WTC11 (cell line): ENCODE measurements at regions not wholly inside any gene's neighbourhood (a gene's known extent, or its start where the extent isn't known, plus 50 kb on each side); places are given as distances from the start of the nearest gene placed in this dataset.

Source experiments
- ATAC-seq: fragments of 200-7000 bp; cut with Tn5 transposase; 2 replicates; pipeline ENCODE4 v1.10.0; 2021; ENCODE audit warnings: mild to moderate bottlenecking, moderate library complexity
- CTCF ChIA-PET: fragments of 300-600 bp; sonication (Branson Sonifier 250); formaldehyde crosslinking; loops from one replicate; lab custom pipeline; 2021; ENCODE audit warnings: antibody characterized with exemption; lab: Charles Lee
- POLR2A ChIA-PET: fragments of 350-600 bp; sonication (Branson Sonifier 250); formaldehyde crosslinking; loops from one replicate; lab custom pipeline; 2021; ENCODE audit warnings: antibody characterized with exemption; lab: Charles Lee
- DNase-seq: peaks from one replicate; pipeline ENCODE4 v3.0.0; 2021; ENCODE audit warnings: low spot score
- H3K27ac Mint-ChIP-seq: 2 replicates; pipeline ENCODE4 v1.8.0; 2021; ENCODE audit warnings: mixed read lengths
- H3K27me3 Mint-ChIP-seq: 2 replicates; pipeline ENCODE4 v1.8.0; 2021; ENCODE audit warnings: low read depth, mild to moderate bottlenecking, moderate library complexity, mixed read lengths
- H3K36me3 Mint-ChIP-seq: 2 replicates; pipeline ENCODE4 v1.8.0; 2021; ENCODE audit warnings: mixed read lengths
- H3K4me1 Mint-ChIP-seq: 2 replicates; pipeline ENCODE4 v1.8.0; 2022; ENCODE audit warnings: mixed read lengths
- H3K4me3 Mint-ChIP-seq: 2 replicates; pipeline ENCODE4 v1.8.0; 2021; ENCODE audit warnings: mild to moderate bottlenecking, moderate library complexity, mixed read lengths
- H3K9me3 Mint-ChIP-seq: 2 replicates; pipeline ENCODE4 v1.8.0; 2021; ENCODE audit warnings: mixed read lengths
- AR ChIP-seq: fragments of 250-450 bp; sonication (Bioruptor Pico); IDR thresholded peaks from 2 replicates; pipeline ENCODE4 v1.9.0; 2021; ENCODE audit warnings: mild to moderate bottlenecking
- ATF2 ChIP-seq: sonication (generic); formaldehyde crosslinking; IDR thresholded peaks from 2 replicates; pipeline ENCODE4 v1.8.1; 2022; ENCODE audit warnings: low read depth, missing genetic modification reagents, borderline replicate concordance
- ATF3 ChIP-seq: sonication (generic); formaldehyde crosslinking; conservative IDR thresholded peaks from 2 replicates; pipeline ENCODE4 v1.8.1; 2022; ENCODE audit warnings: mild to moderate bottlenecking, missing genetic modification reagents
- CREM ChIP-seq: sonication (generic); formaldehyde crosslinking; IDR thresholded peaks from 2 replicates; pipeline ENCODE4 v1.8.1; 2022; ENCODE audit warnings: mild to moderate bottlenecking, missing genetic modification reagents, moderate library complexity
- EMX1 ChIP-seq: fragments of 250-450 bp; sonication (Bioruptor Pico); IDR thresholded peaks from 2 replicates; pipeline ENCODE4 v1.8.0; 2021; ENCODE audit warnings: mild to moderate bottlenecking
- ETV6 ChIP-seq: sonication (generic); formaldehyde crosslinking; IDR thresholded peaks from 2 replicates; pipeline ENCODE4 v1.8.1; 2022; ENCODE audit warnings: mild to moderate bottlenecking, missing genetic modification reagents
- GTF2I ChIP-seq: fragments of 250-450 bp; sonication (Bioruptor Pico); conservative IDR thresholded peaks from 2 replicates; pipeline ENCODE4 v1.4.0; 2021; ENCODE audit warnings: mild to moderate bottlenecking
- JAZF1 ChIP-seq: fragments of 250-450 bp; sonication (Bioruptor Pico); IDR thresholded peaks from 2 replicates; pipeline ENCODE4 v1.9.0; 2021; ENCODE audit warnings: moderate library complexity, mild to moderate bottlenecking, inconsistent platforms
- MLX ChIP-seq: sonication (generic); formaldehyde crosslinking; IDR thresholded peaks from 2 replicates; pipeline ENCODE4 v1.8.1; 2023; ENCODE audit warnings: mild to moderate bottlenecking, missing genetic modification reagents, moderate library complexity
- NR2C2 ChIP-seq: sonication (generic); formaldehyde crosslinking; IDR thresholded peaks from 2 replicates; pipeline ENCODE4 v1.8.0; 2022; ENCODE audit warnings: mild to moderate bottlenecking, missing genetic modification reagents
- PRRX2 ChIP-seq: fragments of 250-450 bp; sonication (Bioruptor Pico); IDR thresholded peaks from 2 replicates; pipeline ENCODE4 v1.8.0; 2021; ENCODE audit warnings: mild to moderate bottlenecking
- RELA ChIP-seq: sonication (generic); formaldehyde crosslinking; IDR thresholded peaks from 2 replicates; pipeline ENCODE4 v1.8.1; 2022; ENCODE audit warnings: missing genetic modification reagents, mild to moderate bottlenecking, borderline replicate concordance
- SMAD3 ChIP-seq: sonication (generic); formaldehyde crosslinking; IDR thresholded peaks from 2 replicates; pipeline ENCODE4 v1.8.0; 2022; ENCODE audit warnings: missing genetic modification reagents, mild to moderate bottlenecking, borderline replicate concordance
- SOX15 ChIP-seq: fragments of 250-450 bp; sonication (Bioruptor Pico); IDR thresholded peaks from 2 replicates; pipeline ENCODE4 v1.9.0; 2021; ENCODE audit warnings: mild to moderate bottlenecking
- TEAD1 ChIP-seq: sonication (generic); formaldehyde crosslinking; IDR thresholded peaks from 2 replicates; pipeline ENCODE4 v1.8.0; 2022; ENCODE audit warnings: mild to moderate bottlenecking, missing genetic modification reagents
- ZNF138 ChIP-seq: sonication (generic); formaldehyde crosslinking; conservative IDR thresholded peaks from 2 replicates; pipeline ENCODE4 v1.8.1; 2022; ENCODE audit warnings: mild to moderate bottlenecking, moderate library complexity, missing genetic modification reagents
- ZNF423 ChIP-seq: fragments of 250-450 bp; sonication (Bioruptor Pico); IDR thresholded peaks from 2 replicates; pipeline ENCODE4 v2.1.2; 2022; ENCODE audit warnings: mild to moderate bottlenecking, moderate library complexity
- TF ChIP-seq, protein P1 (sequence below): sonication (generic); formaldehyde crosslinking; IDR thresholded peaks from 2 replicates; pipeline ENCODE4 v1.8.1; 2022; ENCODE audit warnings: mild to moderate bottlenecking, missing genetic modification reagents, moderate library complexity, borderline replicate concordance
- TF ChIP-seq, protein P2 (sequence below): sonication (generic); formaldehyde crosslinking; conservative IDR thresholded peaks from 2 replicates; pipeline ENCODE4 v1.8.1; 2023; ENCODE audit warnings: mild to moderate bottlenecking, low read depth, missing genetic modification reagents, moderate library complexity
- TF ChIP-seq, protein P3 (sequence below): fragments of 250-450 bp; sonication (Bioruptor Pico); conservative IDR thresholded peaks from 2 replicates; pipeline ENCODE4 v1.9.0; 2021; ENCODE audit warnings: mild to moderate bottlenecking

DNA sequence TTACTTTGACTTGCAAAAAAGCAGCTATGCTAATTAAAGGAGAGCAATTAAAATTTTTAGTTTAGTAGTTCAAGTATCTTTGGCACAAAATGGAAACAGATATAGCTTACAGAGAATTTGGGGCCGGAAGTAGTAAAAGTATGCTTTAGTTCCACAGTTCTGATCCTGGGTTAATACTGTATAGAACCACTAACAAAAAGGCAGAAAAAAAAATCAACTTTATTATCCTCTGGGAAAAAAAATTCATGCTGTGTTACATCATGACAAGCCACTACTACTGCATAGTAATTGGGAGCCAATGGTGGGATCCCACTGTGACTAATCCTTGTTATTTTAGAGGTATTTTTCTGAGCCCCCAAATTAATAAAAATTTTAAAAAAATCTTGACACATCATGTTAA, 246.8 kb upstream of the PRDM9 start:
- DNase-seq: no peak
- Mint-ChIP-seq H3K4me1 (no peaks in the 10 kb centered on the region), H3K9me3 (no peaks in the 10 kb centered on the region), H3K36me3 (no peaks in the 10 kb centered on the region), H3K4me3 (no peak overlapping the region), H3K27ac (no peak overlapping the region), H3K27me3 (no peaks in the 10 kb centered on the region)
- ChIA-PET POLR2A (no interaction called here), CTCF (no interaction called here)
- no peak for ATAC-seq
- TF ChIP-seq SOX15 (CRISPR knock-in tag) (no peak), CREM (CRISPR knock-in tag) (no peak), ATF2 (CRISPR knock-in tag) (no peak), SMAD3 (CRISPR knock-in tag) (no peak)

GRCh38 chr5:23257656-23258055, 249.8 kb upstream of the PRDM9 start:
- ATAC-seq: no peak
- H3K27me3 Mint-ChIP-seq: no peaks in the 10 kb centered on the region
- ChIA-PET POLR2A (no interaction called here), CTCF (no interaction called here)
- TF ChIP-seq ETV6 (CRISPR knock-in tag) (no peak), TEAD1 (CRISPR knock-in tag) (no peak), ZNF423 (CRISPR knock-in tag) (no peak), ZNF138 (CRISPR knock-in tag) (no peak), PRRX2 (CRISPR knock-in tag) (no peak), ATF3 (no peak), AR (CRISPR knock-in tag) (no peak)
- TF ChIP-seq, protein P1, sequence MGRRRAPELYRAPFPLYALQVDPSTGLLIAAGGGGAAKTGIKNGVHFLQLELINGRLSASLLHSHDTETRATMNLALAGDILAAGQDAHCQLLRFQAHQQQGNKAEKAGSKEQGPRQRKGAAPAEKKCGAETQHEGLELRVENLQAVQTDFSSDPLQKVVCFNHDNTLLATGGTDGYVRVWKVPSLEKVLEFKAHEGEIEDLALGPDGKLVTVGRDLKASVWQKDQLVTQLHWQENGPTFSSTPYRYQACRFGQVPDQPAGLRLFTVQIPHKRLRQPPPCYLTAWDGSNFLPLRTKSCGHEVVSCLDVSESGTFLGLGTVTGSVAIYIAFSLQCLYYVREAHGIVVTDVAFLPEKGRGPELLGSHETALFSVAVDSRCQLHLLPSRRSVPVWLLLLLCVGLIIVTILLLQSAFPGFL (CRISPR knock-in tag): no peak
- H3K36me3 Mint-ChIP-seq: no peaks in the 10 kb centered on the region
- H3K4me3 Mint-ChIP-seq: no peak overlapping the region
- no peak for DNase-seq
- peaks cover 7% of the 10 kb centered on the region; the same call in 1 of the 2 replicates for H3K9me3 Mint-ChIP-seq
- H3K27ac Mint-ChIP-seq: no peak overlapping the region
- H3K4me1 Mint-ChIP-seq: no peaks in the 10 kb centered on the region

DNA sequence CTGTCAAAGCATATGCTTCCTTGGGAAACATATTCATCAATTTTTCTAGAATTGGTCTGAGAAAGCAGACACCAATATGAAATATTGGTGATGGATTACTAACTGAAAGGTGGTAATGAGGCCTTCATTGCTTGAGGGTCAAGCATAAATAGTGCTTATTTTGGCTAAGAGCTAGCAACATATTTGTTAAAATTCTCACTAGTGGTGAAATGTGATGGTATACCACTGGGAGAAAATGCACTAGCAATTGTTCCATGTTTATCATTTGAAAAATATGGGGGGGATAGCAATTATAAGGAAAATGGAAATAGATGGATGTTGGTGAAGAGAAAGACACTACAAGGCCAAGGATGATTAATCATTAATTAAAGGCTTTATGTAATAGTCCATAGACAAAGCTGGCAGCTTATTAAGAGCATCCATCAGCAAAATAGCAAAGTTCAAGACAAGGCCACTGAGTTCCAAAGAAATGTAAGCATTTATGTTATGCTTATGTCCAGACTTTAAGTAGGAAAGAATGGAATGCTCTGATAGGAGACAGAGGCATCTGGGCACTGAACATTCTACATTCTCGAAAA, 253.7 kb upstream of the PRDM9 start:
- H3K4me3 Mint-ChIP-seq: no peak overlapping the region
- no peaks in the 10 kb centered on the region for H3K27me3 Mint-ChIP-seq
- no peak overlapping the region for H3K27ac Mint-ChIP-seq
- no peaks in the 10 kb centered on the region for H3K4me1 Mint-ChIP-seq
- H3K36me3 Mint-ChIP-seq: no peaks in the 10 kb centered on the region
- DNase-seq (no peak), ATAC-seq (no peak)
- ChIA-PET CTCF (no interaction called here), POLR2A (no interaction called here)
- H3K9me3 Mint-ChIP-seq: peaks cover 11% of the 10 kb centered on the region; the same call in 1 of the 2 replicates
- TF ChIP-seq ZNF423 (CRISPR knock-in tag) (no peak), GTF2I (CRISPR knock-in tag) (no peak), EMX1 (CRISPR knock-in tag) (no peak), MLX (no peak), NR2C2 (CRISPR knock-in tag) (no peak), RELA (CRISPR knock-in tag) (no peak), JAZF1 (CRISPR knock-in tag) (no peak)
- TF ChIP-seq, protein P2, sequence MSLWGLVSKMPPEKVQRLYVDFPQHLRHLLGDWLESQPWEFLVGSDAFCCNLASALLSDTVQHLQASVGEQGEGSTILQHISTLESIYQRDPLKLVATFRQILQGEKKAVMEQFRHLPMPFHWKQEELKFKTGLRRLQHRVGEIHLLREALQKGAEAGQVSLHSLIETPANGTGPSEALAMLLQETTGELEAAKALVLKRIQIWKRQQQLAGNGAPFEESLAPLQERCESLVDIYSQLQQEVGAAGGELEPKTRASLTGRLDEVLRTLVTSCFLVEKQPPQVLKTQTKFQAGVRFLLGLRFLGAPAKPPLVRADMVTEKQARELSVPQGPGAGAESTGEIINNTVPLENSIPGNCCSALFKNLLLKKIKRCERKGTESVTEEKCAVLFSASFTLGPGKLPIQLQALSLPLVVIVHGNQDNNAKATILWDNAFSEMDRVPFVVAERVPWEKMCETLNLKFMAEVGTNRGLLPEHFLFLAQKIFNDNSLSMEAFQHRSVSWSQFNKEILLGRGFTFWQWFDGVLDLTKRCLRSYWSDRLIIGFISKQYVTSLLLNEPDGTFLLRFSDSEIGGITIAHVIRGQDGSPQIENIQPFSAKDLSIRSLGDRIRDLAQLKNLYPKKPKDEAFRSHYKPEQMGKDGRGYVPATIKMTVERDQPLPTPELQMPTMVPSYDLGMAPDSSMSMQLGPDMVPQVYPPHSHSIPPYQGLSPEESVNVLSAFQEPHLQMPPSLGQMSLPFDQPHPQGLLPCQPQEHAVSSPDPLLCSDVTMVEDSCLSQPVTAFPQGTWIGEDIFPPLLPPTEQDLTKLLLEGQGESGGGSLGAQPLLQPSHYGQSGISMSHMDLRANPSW (CRISPR knock-in tag): no peak
- TF ChIP-seq, protein P3, sequence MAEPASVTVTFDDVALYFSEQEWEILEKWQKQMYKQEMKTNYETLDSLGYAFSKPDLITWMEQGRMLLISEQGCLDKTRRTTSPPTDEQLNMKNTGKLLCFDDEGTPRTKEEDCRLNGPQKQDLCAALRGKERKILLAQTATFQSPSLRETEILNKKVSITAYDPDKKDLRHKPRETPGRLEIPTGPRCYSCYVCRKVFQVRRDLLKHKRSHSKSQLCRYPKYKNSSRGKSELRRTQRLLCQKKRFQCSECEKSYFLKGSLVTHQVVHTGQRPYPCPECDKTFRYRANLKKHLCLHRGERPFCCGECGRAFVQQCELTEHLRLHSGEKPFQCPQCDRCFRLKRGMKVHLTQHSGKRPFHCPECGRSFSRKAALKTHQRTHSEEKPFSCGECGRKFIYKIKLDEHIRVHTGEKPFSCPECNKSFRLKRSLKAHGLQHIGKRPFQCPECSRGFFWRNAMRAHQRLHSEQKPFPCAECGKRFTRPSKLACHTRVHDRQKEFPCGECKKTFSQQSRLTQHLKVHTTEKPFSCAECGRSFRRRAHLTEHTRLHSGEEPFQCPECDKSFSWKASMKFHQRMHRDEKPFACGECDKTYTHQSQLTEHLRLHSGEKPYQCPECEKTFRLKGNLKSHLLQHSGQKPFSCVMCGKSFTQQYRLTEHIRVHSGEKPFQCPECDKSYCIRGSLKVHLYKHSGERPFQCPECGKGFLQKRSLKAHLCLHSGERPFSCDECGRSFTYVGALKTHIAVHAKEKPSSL: no peak
